Neutrophil (primary cell): ENCODE measurements at regions not wholly inside any gene's neighbourhood (a gene's known extent, or its start where the extent isn't known, plus 50 kb on each side); places are given as distances from the start of the nearest gene placed in this dataset.

Source experiments
- H3K27ac ChIP-seq: fragments of 200-600 bp; sonication (generic); 2 replicates; pipeline ENCODE4 v1.5.1; 2016; ENCODE audit warnings: mild to moderate bottlenecking, moderate library complexity
- H3K27me3 ChIP-seq: fragments of 200-600 bp; sonication (generic); 2 replicates; pipeline ENCODE4 v1.6.0; 2016; ENCODE audit warnings: mild to moderate bottlenecking
- H3K36me3 ChIP-seq: fragments of 200-600 bp; sonication (generic); 2 replicates; pipeline ENCODE4 v1.5.1; 2017
- H3K4me1 ChIP-seq, 2 experiments: fragments of 200-600 bp in 1 of 2; sonication (generic) in 1 of 2; 1 replicate in 1 of 2; 2 replicates in 1 of 2; pipeline versions ENCODE4 v1.5.1 to v1.6.1; 2013 to 2016; ENCODE audit warnings: low read depth in 1 of 2, low read length in 1 of 2, mild to moderate bottlenecking in 1 of 2, moderate library complexity in 1 of 2; ENCODE audit not compliant: control insufficient read depth in 1 of 2, insufficient read depth in 1 of 2
- H3K4me3 ChIP-seq, 2 experiments: fragments of 200-600 bp in 1 of 2; sonication (generic) in 1 of 2; 1 replicate in 1 of 2; 2 replicates in 1 of 2; pipeline ENCODE4 v1.5.1; 2013 to 2016; ENCODE audit warnings: low read depth in 1 of 2, low read length in 1 of 2, mild to moderate bottlenecking in 1 of 2, moderate library complexity in 1 of 2
- H3K9me3 ChIP-seq: fragments of 200-600 bp; sonication (generic); 2 replicates; pipeline ENCODE4 v1.5.1; 2016
- CTCF ChIP-seq: fragments of 200-600 bp; sonication (generic); IDR thresholded peaks from 2 replicates; pipeline ENCODE4 v1.5.1; 2016; ENCODE audit warnings: antibody characterized with exemption

DNA sequence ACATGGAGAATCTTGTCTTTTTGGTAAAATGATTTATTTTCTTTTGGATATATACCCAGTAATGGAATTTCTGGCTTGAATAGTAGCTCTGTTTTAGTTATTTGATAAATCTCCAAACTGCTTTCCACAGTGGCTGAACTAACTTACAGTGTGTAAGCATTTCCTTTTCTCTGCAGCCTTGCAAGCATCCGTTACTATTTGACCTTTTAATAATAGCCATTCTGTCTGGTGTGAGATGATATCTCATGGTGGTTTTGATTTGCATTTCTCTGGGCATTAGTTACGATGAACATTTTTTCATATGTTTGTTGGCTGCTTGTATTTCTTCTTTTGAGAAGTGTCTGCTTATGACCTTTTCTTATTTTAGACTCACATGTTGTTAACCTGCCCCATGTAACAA, 190.2 kb downstream of the GALR1 start:
- H3K36me3 ChIP-seq, result no peaks in the 10 kb centered on the region
- H3K27ac ChIP-seq, result no peak overlapping the region
- no peaks in the 10 kb centered on the region for H3K4me1 ChIP-seq
- TF ChIP-seq CTCF, result no peak
- no peaks in the 10 kb centered on the region for H3K9me3 ChIP-seq
- no peaks in the 10 kb centered on the region for H3K27me3 ChIP-seq
- no peak overlapping the region for H3K4me3 ChIP-seq

DNA sequence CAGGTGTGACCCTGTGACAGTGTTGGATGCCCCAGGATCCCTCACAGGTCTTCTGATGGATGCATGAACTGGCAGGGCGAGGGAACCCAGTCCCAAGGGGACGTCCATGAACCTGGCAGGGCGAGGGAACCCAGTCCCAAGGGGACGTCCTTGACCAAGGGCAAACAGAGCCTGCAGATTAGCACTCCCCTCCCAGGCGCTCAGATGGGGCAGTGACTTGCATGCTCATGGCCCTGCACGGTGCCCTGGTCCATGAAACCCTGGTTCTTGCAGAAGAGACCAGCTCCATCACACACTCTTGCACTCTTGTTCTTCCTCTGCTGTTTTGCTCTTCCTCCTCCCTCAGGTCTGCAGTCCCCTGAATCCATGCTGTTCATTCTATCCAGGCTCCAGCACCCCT, 192.7 kb downstream of the GALR1 start:
- H3K27me3 ChIP-seq, result no peaks in the 10 kb centered on the region
- no peaks in the 10 kb centered on the region for H3K4me1 ChIP-seq
- H3K4me3 ChIP-seq, result no peak overlapping the region
- H3K36me3 ChIP-seq, result no peaks in the 10 kb centered on the region
- H3K27ac ChIP-seq, result no peak overlapping the region
- no peaks in the 10 kb centered on the region for H3K9me3 ChIP-seq
- no peak for TF ChIP-seq CTCF

DNA sequence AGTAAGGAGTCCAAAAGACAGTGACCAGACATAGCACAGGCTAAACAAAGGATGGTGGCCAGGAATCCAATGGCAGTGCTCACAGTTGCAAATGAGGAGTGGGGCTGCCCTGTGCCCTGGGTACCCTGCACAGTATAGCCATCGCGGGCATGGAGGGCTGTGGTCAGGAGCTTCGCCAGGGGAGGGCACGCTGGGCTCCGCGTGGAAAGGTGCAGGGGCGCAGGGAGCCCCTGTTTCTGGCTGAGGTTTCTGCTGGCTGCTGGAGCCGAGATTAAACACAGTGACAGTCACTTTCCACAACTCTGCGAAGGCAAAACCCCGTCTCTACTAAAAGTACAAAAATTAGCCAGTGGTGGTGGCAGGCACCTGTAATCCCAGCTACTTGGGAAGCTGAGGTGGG, 194.7 kb downstream of the GALR1 start:
- Histone ChIP-seq H3K9me3 (no peaks in the 10 kb centered on the region), H3K4me3 (no peak overlapping the region), H3K27me3 (no peaks in the 10 kb centered on the region), H3K27ac (no peak overlapping the region), H3K4me1 (no peaks in the 10 kb centered on the region), H3K36me3 (no peaks in the 10 kb centered on the region)
- no peak for TF ChIP-seq CTCF

DNA sequence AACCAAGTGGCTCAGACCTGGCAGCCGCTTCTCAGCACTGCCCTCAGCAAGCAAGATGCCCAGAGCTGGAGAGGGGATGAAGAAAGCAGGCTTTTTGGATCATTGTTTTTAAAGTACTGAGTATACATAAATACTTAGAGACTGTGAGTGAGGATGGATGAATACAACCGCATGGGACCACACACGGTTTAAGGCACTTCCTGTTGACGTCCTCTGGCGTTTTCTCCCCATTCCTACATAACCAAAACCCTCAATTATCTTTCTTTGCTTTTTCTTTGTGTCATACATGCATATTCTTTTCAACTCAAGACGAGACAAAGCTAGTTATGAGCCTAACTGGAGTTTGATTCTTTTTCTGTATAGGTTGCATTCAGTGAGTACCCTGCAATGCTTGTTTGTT, 198.4 kb downstream of the GALR1 start:
- Histone ChIP-seq H3K9me3 (no peaks in the 10 kb centered on the region), H3K27ac (no peak overlapping the region), H3K4me1 (no peaks in the 10 kb centered on the region), H3K4me3 (no peak overlapping the region), H3K36me3 (no peaks in the 10 kb centered on the region), H3K27me3 (no peaks in the 10 kb centered on the region)
- no peak for TF ChIP-seq CTCF

- Histone ChIP-seq H3K4me3 (no peak overlapping the region), H3K36me3 (no peaks in the 10 kb centered on the region), H3K9me3 (no peaks in the 10 kb centered on the region), H3K27me3 (no peaks in the 10 kb centered on the region), H3K27ac (no peak overlapping the region), H3K4me1 (no peaks in the 10 kb centered on the region)
- no peak for TF ChIP-seq CTCF
Observed at GRCh38 chr18:77455004-77455403, 205.4 kb downstream of the GALR1 start.

- no peak for TF ChIP-seq CTCF
- Histone ChIP-seq H3K27ac (no peak overlapping the region), H3K4me3 (no peak overlapping the region), H3K4me1 (no peaks in the 10 kb centered on the region), H3K9me3 (no peaks in the 10 kb centered on the region), H3K36me3 (no peaks in the 10 kb centered on the region), H3K27me3 (no peaks in the 10 kb centered on the region)
Observed at GRCh38 chr18:77457681-77458080, 208.0 kb downstream of the GALR1 start.
